ENCODE measurements at regions not wholly inside any gene's neighbourhood (a gene's known extent, or its start where the extent isn't known, plus 50 kb on each side); places are given as distances from the start of the nearest gene placed in this dataset.

DNA sequence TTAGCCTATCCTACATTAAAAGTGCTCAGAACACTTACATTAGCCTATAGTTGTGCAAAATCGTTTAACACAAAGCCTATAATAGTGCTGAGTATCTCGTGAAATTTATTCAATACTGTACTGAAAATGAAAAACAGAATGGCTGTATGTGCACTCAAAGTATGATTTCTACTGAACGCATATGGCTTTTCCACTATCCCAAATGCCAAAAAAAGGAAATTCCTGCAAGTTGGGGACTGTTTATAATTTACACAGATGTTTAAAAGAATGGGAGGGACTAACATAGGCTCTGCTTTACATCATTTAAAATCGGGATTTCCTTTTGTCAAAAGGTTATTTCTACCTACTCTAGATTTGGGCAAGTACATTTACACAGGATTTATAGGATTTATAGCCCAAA lies 101.4 kb upstream of the PELI1 start:
- H3K4me3 ChIP-seq (ENCODE audit: severe bottlenecking), result no peak overlapping the region
- ATAC-seq (ENCODE audit: low read depth) (no peak), DNase-seq (ENCODE audit: low spot score) (no peak)
- no peak for TF ChIP-seq CTCF (IDR thresholded peaks at IDR 0.05; ENCODE audit: poor library complexity, severe bottlenecking)
- no peaks in the 10 kb centered on the region for H3K9me3 ChIP-seq (ENCODE audit: severe bottlenecking)
- peaks cover 23% of the 10 kb centered on the region for H3K4me1 ChIP-seq (ENCODE audit: insufficient read depth, poor library complexity, severe bottlenecking)
- no peaks in the 10 kb centered on the region for H3K27me3 ChIP-seq (ENCODE audit: insufficient read depth, poor library complexity, severe bottlenecking)
- no peak overlapping the region for H3K27ac ChIP-seq (ENCODE audit: poor library complexity, severe bottlenecking)
- H3K36me3 ChIP-seq (ENCODE audit: low read depth), result no peaks in the 10 kb centered on the region

GRCh38 chr2:64246962-64247361 lies 102.7 kb upstream of the PELI1 start:
- H3K4me1 ChIP-seq (ENCODE audit: insufficient read depth, poor library complexity, severe bottlenecking), result peaks cover 23% of the 10 kb centered on the region
- TF ChIP-seq CTCF (IDR thresholded peaks at IDR 0.05; ENCODE audit: poor library complexity, severe bottlenecking), result no peak
- DNase-seq (ENCODE audit: low spot score) (no peak), ATAC-seq (ENCODE audit: low read depth) (no peak)
- H3K27me3 ChIP-seq (ENCODE audit: insufficient read depth, poor library complexity, severe bottlenecking), result no peaks in the 10 kb centered on the region
- no peaks in the 10 kb centered on the region for H3K9me3 ChIP-seq (ENCODE audit: severe bottlenecking)
- no peak overlapping the region for H3K4me3 ChIP-seq (ENCODE audit: severe bottlenecking)
- H3K27ac ChIP-seq (ENCODE audit: poor library complexity, severe bottlenecking), result no peak overlapping the region
- H3K36me3 ChIP-seq (ENCODE audit: low read depth), result no peaks in the 10 kb centered on the region

GRCh38 chr2:64249426-64249825 lies 105.2 kb upstream of the PELI1 start:
- Histone ChIP-seq H3K27me3 (ENCODE audit: insufficient read depth, poor library complexity, severe bottlenecking) (no peaks in the 10 kb centered on the region), H3K36me3 (ENCODE audit: low read depth) (no peaks in the 10 kb centered on the region), H3K9me3 (ENCODE audit: severe bottlenecking) (no peaks in the 10 kb centered on the region), H3K4me3 (ENCODE audit: severe bottlenecking) (no peak overlapping the region), H3K27ac (ENCODE audit: poor library complexity, severe bottlenecking) (no peak overlapping the region), H3K4me1 (ENCODE audit: insufficient read depth, poor library complexity, severe bottlenecking) (peaks cover 4% of the 10 kb centered on the region)
- ATAC-seq (ENCODE audit: low read depth) (no peak), DNase-seq (ENCODE audit: low spot score) (no peak)
- no peak for TF ChIP-seq CTCF (IDR thresholded peaks at IDR 0.05; ENCODE audit: poor library complexity, severe bottlenecking)

- H3K36me3 ChIP-seq (ENCODE audit: low read depth), result no peaks in the 10 kb centered on the region
- no peak overlapping the region for H3K4me3 ChIP-seq (ENCODE audit: severe bottlenecking)
- no peaks in the 10 kb centered on the region for H3K27me3 ChIP-seq (ENCODE audit: insufficient read depth, poor library complexity, severe bottlenecking)
- ATAC-seq (ENCODE audit: low read depth), result no peak
- H3K27ac ChIP-seq (ENCODE audit: poor library complexity, severe bottlenecking), result no peak overlapping the region
- no peaks in the 10 kb centered on the region for H3K9me3 ChIP-seq (ENCODE audit: severe bottlenecking)
- no peaks in the 10 kb centered on the region for H3K4me1 ChIP-seq (ENCODE audit: insufficient read depth, poor library complexity, severe bottlenecking)
- TF ChIP-seq CTCF (IDR thresholded peaks at IDR 0.05; ENCODE audit: poor library complexity, severe bottlenecking), result no peak
- DNase-seq (ENCODE audit: low spot score), result no peak
Measured at GRCh38 chr2:64250063-64250462, 105.8 kb upstream of the PELI1 start.

DNA sequence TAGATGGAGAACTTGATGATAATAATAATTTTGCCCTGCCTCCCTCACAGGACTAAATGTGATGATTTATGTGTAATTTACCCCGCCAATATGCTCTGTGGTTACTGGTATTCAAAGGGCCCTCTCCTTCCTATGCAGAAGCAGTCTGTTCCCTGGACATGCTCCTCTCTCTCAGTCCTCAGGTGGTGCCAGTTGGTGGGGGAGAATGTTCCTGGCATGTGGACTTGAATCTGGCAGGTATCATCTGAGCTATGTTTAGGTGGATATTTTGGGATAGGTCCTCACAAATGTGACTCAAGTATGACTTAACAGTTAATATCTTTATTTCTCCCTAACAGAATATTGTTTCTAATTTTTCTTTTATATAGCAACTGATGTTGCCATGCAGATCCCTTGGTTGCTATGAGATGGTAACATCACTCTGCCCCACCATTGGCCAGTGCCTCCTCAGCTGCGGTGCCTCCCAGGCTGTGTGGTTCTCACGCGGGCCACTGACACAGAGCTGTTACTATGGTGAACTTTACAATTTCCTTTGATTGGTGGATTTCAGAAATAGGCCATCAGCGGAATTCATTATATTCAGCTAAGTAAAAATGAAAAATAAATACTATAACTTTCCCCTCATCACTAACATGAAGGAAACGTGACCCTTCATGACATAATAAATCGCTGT lies 106.7 kb upstream of the PELI1 start:
- no peak overlapping the region for H3K27ac ChIP-seq (ENCODE audit: poor library complexity, severe bottlenecking)
- no peak for TF ChIP-seq CTCF (IDR thresholded peaks at IDR 0.05; ENCODE audit: poor library complexity, severe bottlenecking)

More for the DNA sequence above, 106.7 kb upstream of the PELI1 start:
- no peak overlapping the region for H3K4me3 ChIP-seq (ENCODE audit: severe bottlenecking)
- H3K36me3 ChIP-seq (ENCODE audit: low read depth), result no peaks in the 10 kb centered on the region
- ATAC-seq (ENCODE audit: low read depth) (no peak), DNase-seq (ENCODE audit: low spot score) (no peak)
- H3K27me3 ChIP-seq (ENCODE audit: insufficient read depth, poor library complexity, severe bottlenecking), result no peaks in the 10 kb centered on the region
- H3K9me3 ChIP-seq (ENCODE audit: severe bottlenecking), result no peaks in the 10 kb centered on the region
- H3K4me1 ChIP-seq (ENCODE audit: insufficient read depth, poor library complexity, severe bottlenecking), result no peaks in the 10 kb centered on the region
